ENCODE measurements at regions not wholly inside any gene's neighbourhood (a gene's known extent, or its start where the extent isn't known, plus 50 kb on each side); places are given as distances from the start of the nearest gene placed in this dataset.

- Mint-ChIP-seq H3K4me1 (ENCODE audit: unreplicated experiment) (no peaks in the 10 kb centered on the region), H3K9me3 (ENCODE audit: unreplicated experiment) (no peaks in the 10 kb centered on the region), H3K27ac (ENCODE audit: unreplicated experiment) (no peak overlapping the region), H3K27me3 (ENCODE audit: unreplicated experiment) (peaks cover 3% of the 10 kb centered on the region), H3K36me3 (ENCODE audit: low read depth, unreplicated experiment) (no peaks in the 10 kb centered on the region), H3K4me3 (ENCODE audit: unreplicated experiment) (no peak overlapping the region)
- no peak for TF ChIP-seq CTCF (IDR thresholded peaks at IDR 0.05; ENCODE audit: unreplicated experiment)
- no peak for DNase-seq (ENCODE audit: low spot score)
Measured at GRCh38 chr12:116337312-116337711, 59.8 kb upstream of the MED13L start.

GRCh38 chr12:116338064-116338846, 60.8 kb upstream of the MED13L start:
- Mint-ChIP-seq H3K36me3 (ENCODE audit: low read depth, unreplicated experiment) (no peaks in the 10 kb centered on the region), H3K9me3 (ENCODE audit: unreplicated experiment) (no peaks in the 10 kb centered on the region), H3K4me3 (ENCODE audit: unreplicated experiment) (no peak overlapping the region), H3K27ac (ENCODE audit: unreplicated experiment) (no peak overlapping the region), H3K27me3 (ENCODE audit: unreplicated experiment) (peaks cover 8% of the 10 kb centered on the region), H3K4me1 (ENCODE audit: unreplicated experiment) (no peaks in the 10 kb centered on the region)
- no peak for DNase-seq (ENCODE audit: low spot score)
- TF ChIP-seq CTCF (IDR thresholded peaks at IDR 0.05; ENCODE audit: unreplicated experiment), result no peak

GRCh38 chr12:116339062-116339461, 61.6 kb upstream of the MED13L start:
- no peak for DNase-seq (ENCODE audit: low spot score)
- no peak for TF ChIP-seq CTCF (IDR thresholded peaks at IDR 0.05; ENCODE audit: unreplicated experiment)
- Mint-ChIP-seq H3K4me1 (ENCODE audit: unreplicated experiment) (no peaks in the 10 kb centered on the region), H3K9me3 (ENCODE audit: unreplicated experiment) (no peaks in the 10 kb centered on the region), H3K27me3 (ENCODE audit: unreplicated experiment) (peaks cover 8% of the 10 kb centered on the region), H3K27ac (ENCODE audit: unreplicated experiment) (no peak overlapping the region), H3K36me3 (ENCODE audit: low read depth, unreplicated experiment) (no peaks in the 10 kb centered on the region), H3K4me3 (ENCODE audit: unreplicated experiment) (no peak overlapping the region)

- Mint-ChIP-seq H3K27ac (ENCODE audit: unreplicated experiment) (no peak overlapping the region), H3K9me3 (ENCODE audit: unreplicated experiment) (no peaks in the 10 kb centered on the region), H3K36me3 (ENCODE audit: low read depth, unreplicated experiment) (no peaks in the 10 kb centered on the region), H3K4me3 (ENCODE audit: unreplicated experiment) (no peak overlapping the region), H3K27me3 (ENCODE audit: unreplicated experiment) (peaks cover 8% of the 10 kb centered on the region), H3K4me1 (ENCODE audit: unreplicated experiment) (no peaks in the 10 kb centered on the region)
- DNase-seq (ENCODE audit: low spot score), result no peak
- TF ChIP-seq CTCF (IDR thresholded peaks at IDR 0.05; ENCODE audit: unreplicated experiment), result no peak
Measured at GRCh38 chr12:116339800-116340371, 62.4 kb upstream of the MED13L start.

GRCh38 chr12:116343331-116343884, 65.9 kb upstream of the MED13L start:
- Mint-ChIP-seq H3K4me3 (ENCODE audit: unreplicated experiment) (no peak overlapping the region), H3K9me3 (ENCODE audit: unreplicated experiment) (no peaks in the 10 kb centered on the region), H3K4me1 (ENCODE audit: unreplicated experiment) (peaks cover 3% of the 10 kb centered on the region), H3K36me3 (ENCODE audit: low read depth, unreplicated experiment) (no peaks in the 10 kb centered on the region), H3K27ac (ENCODE audit: unreplicated experiment) (no peak overlapping the region), H3K27me3 (ENCODE audit: unreplicated experiment) (peaks cover 5% of the 10 kb centered on the region)
- DNase-seq (ENCODE audit: low spot score), result no peak
- no peak for TF ChIP-seq CTCF (IDR thresholded peaks at IDR 0.05; ENCODE audit: unreplicated experiment)

All from endothelial cell (in vitro differentiated cells).